Fibroblast of lung (primary cell): ENCODE measurements at regions not wholly inside any gene's neighbourhood (a gene's known extent, or its start where the extent isn't known, plus 50 kb on each side); places are given as distances from the start of the nearest gene placed in this dataset.

Experiments used
- DNase-seq, 2 donors: peaks; one replicate each; pipeline versions ENCODE4 v3.0.0 to v3.0.0-alpha.2; 2010; ENCODE audit warnings: low read depth in 2 of 2
- H2AFZ ChIP-seq: 2 replicates; pipeline ENCODE4 v1.5.1; 2012; ENCODE audit warnings: low read length, control low read depth, inconsistent platforms
- H3K27ac ChIP-seq: 2 replicates; pipeline ENCODE4 v1.5.1; 2011; ENCODE audit warnings: low read length, control low read depth; ENCODE audit not compliant: insufficient read depth
- H3K27me3 ChIP-seq: 2 replicates; pipeline ENCODE4 v1.5.1; 2011; ENCODE audit warnings: mild to moderate bottlenecking, low read length; ENCODE audit not compliant: control insufficient read depth, insufficient read depth
- H3K36me3 ChIP-seq: 2 replicates; pipeline ENCODE4 v1.5.1; 2011; ENCODE audit warnings: low read length; ENCODE audit not compliant: control insufficient read depth, insufficient read depth
- H3K4me1 ChIP-seq: 2 replicates; pipeline ENCODE4 v1.5.1; 2011; ENCODE audit warnings: low read length; ENCODE audit not compliant: control insufficient read depth, insufficient read depth; ENCODE audit errors: extremely low read depth
- H3K4me2 ChIP-seq: 2 replicates; pipeline ENCODE4 v1.5.1; 2011; ENCODE audit warnings: low read length, control low read depth; ENCODE audit not compliant: insufficient read depth; ENCODE audit errors: extremely low read depth
- H3K4me3 ChIP-seq, 4 experiments: fragments of 200-600 bp in 1 of 4; sonication (generic) in 1 of 4; replicated peaks in 1 of 4; 2 replicates each; pipeline ENCODE4 v1.5.1; 2011 to 2016; ENCODE audit warnings: low read length in 4 of 4, low read depth in 3 of 4, mild to moderate bottlenecking in 3 of 4, control low read depth in 2 of 4, inconsistent platforms in 1 of 4, mixed read lengths in 1 of 4; ENCODE audit not compliant: insufficient read depth in 1 of 4; ENCODE audit errors: control extremely low read depth in 1 of 4
- H3K79me2 ChIP-seq: 2 replicates; pipeline ENCODE4 v1.5.1; 2012; ENCODE audit warnings: mild to moderate bottlenecking, low read length, inconsistent platforms; ENCODE audit not compliant: control insufficient read depth, insufficient read depth
- H3K9ac ChIP-seq: 2 replicates; pipeline ENCODE4 v1.5.1; 2011; ENCODE audit warnings: mild to moderate bottlenecking, low read length, control low read depth; ENCODE audit not compliant: insufficient read depth
- H3K9me3 ChIP-seq: 2 replicates; pipeline ENCODE4 v1.5.1; 2012; ENCODE audit warnings: low read depth, low read length; ENCODE audit not compliant: control insufficient read depth, insufficient read depth
- H4K20me1 ChIP-seq: 2 replicates; pipeline ENCODE4 v1.5.1; 2011; ENCODE audit warnings: low read length; ENCODE audit not compliant: control insufficient read depth, insufficient read depth; ENCODE audit errors: extremely low read depth
- CTCF ChIP-seq, 2 donors: IDR thresholded peaks in 1 of 2; conservative IDR thresholded peaks in 1 of 2; 1 replicate in 1 of 2; 2 replicates in 1 of 2; pipeline ENCODE4 v1.5.1; 2011 to 2012; ENCODE audit warnings: low read length in 2 of 2, control low read depth in 1 of 2, inconsistent platforms in 1 of 2, low read depth in 1 of 2, mild to moderate bottlenecking in 1 of 2
- EZH2 ChIP-seq: IDR thresholded peaks from 2 replicates; pipeline ENCODE4 v1.5.1; 2012; ENCODE audit warnings: low read length, control low read depth, mild to moderate bottlenecking; ENCODE audit errors: missing control alignments

GRCh38 chr3:178082326-178082906 is 453.8 kb upstream of the KCNMB2 start:
- Histone ChIP-seq H3K4me1 (peaks cover 5% of the 10 kb centered on the region), H3K27ac (no peak overlapping the region), H3K36me3 (no peaks in the 10 kb centered on the region), H3K4me3 (no peak overlapping the region), H3K9ac (no peak overlapping the region), H3K9me3 (no peaks in the 10 kb centered on the region), H4K20me1 (no peaks in the 10 kb centered on the region), H3K4me2 (no peak overlapping the region), H3K27me3 (no peaks in the 10 kb centered on the region), H2AFZ (no peak overlapping the region), H3K79me2 (no peaks in the 10 kb centered on the region)
- no peak for DNase-seq
- TF ChIP-seq EZH2 = no peak
- no peak for TF ChIP-seq CTCF (conservative IDR thresholded peaks at IDR 0.05 in 1 of 2, IDR thresholded peaks at IDR 0.05 in 1 of 2; ENCODE audit: low read depth in 1 of 2, low read length in 2 of 2)

GRCh38 chr3:178083906-178084866 is 452.1 kb upstream of the KCNMB2 start:
- Histone ChIP-seq H3K36me3 (no peaks in the 10 kb centered on the region), H3K27me3 (no peaks in the 10 kb centered on the region), H3K9me3 (no peaks in the 10 kb centered on the region), H4K20me1 (no peaks in the 10 kb centered on the region), H3K4me3 (peak overlapping the region in 1 of 4 experiments; percentile 7), H3K79me2 (no peaks in the 10 kb centered on the region), H3K9ac (no peak overlapping the region), H2AFZ (no peak overlapping the region), H3K4me2 (no peak overlapping the region), H3K4me1 (peaks cover 5% of the 10 kb centered on the region), H3K27ac (peak overlapping the region; percentile 31)
- TF ChIP-seq EZH2 (no peak), CTCF (conservative IDR thresholded peaks at IDR 0.05 in 1 of 2, IDR thresholded peaks at IDR 0.05 in 1 of 2; ENCODE audit: low read depth in 1 of 2, low read length in 2 of 2) (peak; percentile 20 to 51)
- peak in 1 of 2 donors; percentile 15 for DNase-seq

GRCh38 chr3:178084938-178085816 is 451.1 kb upstream of the KCNMB2 start:
- H3K27me3 ChIP-seq = no peaks in the 10 kb centered on the region
- no peaks in the 10 kb centered on the region for H3K36me3 ChIP-seq
- H3K9me3 ChIP-seq = no peaks in the 10 kb centered on the region
- TF ChIP-seq CTCF (conservative IDR thresholded peaks at IDR 0.05 in 1 of 2, IDR thresholded peaks at IDR 0.05 in 1 of 2; ENCODE audit: low read depth in 1 of 2, low read length in 2 of 2) (no peak), EZH2 (no peak)
- no peak overlapping the region for H3K4me2 ChIP-seq
- no peaks in the 10 kb centered on the region for H3K79me2 ChIP-seq
- H3K4me1 ChIP-seq = peaks cover 5% of the 10 kb centered on the region
- no peaks in the 10 kb centered on the region for H4K20me1 ChIP-seq
- no peak overlapping the region for H3K9ac ChIP-seq
- H3K4me3 ChIP-seq = no peak overlapping the region
- peak overlapping the region; percentile 18 for H2AFZ ChIP-seq
- no peak overlapping the region for H3K27ac ChIP-seq
- peak; percentile 86 to 94 for DNase-seq
